Esophagus muscularis mucosa (tissue), 4 donors: ENCODE measurements at regions not wholly inside any gene's neighbourhood (a gene's known extent, or its start where the extent isn't known, plus 50 kb on each side); places are given as distances from the start of the nearest gene placed in this dataset.

Experiments used
- DNase-seq: peaks from one replicate; pipeline ENCODE4 v3.0.0-alpha.2; 2017; ENCODE audit errors: extremely low spot score
- H3K27ac ChIP-seq, 4 donors: fragments of 200-600 bp; sonication (generic); replicated peaks in 1 of 4; 1 replicate in 3 of 4; 2 replicates in 1 of 4; pipeline ENCODE4 v1.5.1; 2016 to 2019; ENCODE audit warnings: mild to moderate bottlenecking in 1 of 4
- H3K27me3 ChIP-seq, 4 donors: fragments of 200-600 bp; sonication (generic); one replicate each; pipeline versions ENCODE4 v1.5.1 to v1.6.0; 2016 to 2019
- H3K36me3 ChIP-seq, 4 donors: fragments of 200-600 bp; sonication (generic); one replicate each; pipeline ENCODE4 v1.5.1; 2016 to 2019
- H3K4me1 ChIP-seq, 4 donors: fragments of 200-600 bp; sonication (generic); one replicate each; pipeline ENCODE4 v1.5.1; 2016 to 2019
- H3K4me3 ChIP-seq, 4 donors: fragments of 200-600 bp; sonication (generic); 1 replicate in 2 of 4; 2 replicates in 2 of 4; pipeline ENCODE4 v1.5.1; 2016 to 2019; ENCODE audit warnings: mild to moderate bottlenecking in 4 of 4, moderate library complexity in 1 of 4
- H3K9me3 ChIP-seq, 4 donors: fragments of 200-600 bp; sonication (generic); 1 replicate in 3 of 4; 2 replicates in 1 of 4; pipeline ENCODE4 v1.5.1; 2016 to 2019
- EP300 ChIP-seq: sonication (generic); formaldehyde crosslinking; IDR thresholded peaks from one replicate; pipeline ENCODE4 v1.6.1; 2017; ENCODE audit warnings: antibody characterized with exemption
- POLR2A ChIP-seq: fragments of 450-650 bp; IDR thresholded peaks from one replicate; pipeline ENCODE4 v1.6.1; 2017; ENCODE audit warnings: antibody characterized with exemption, moderate library complexity, mild to moderate bottlenecking, low read depth
- POLR2AphosphoS5 ChIP-seq, 2 donors: sonication (generic); formaldehyde crosslinking; IDR thresholded peaks; one replicate each; pipeline ENCODE4 v1.6.1; 2017; ENCODE audit warnings: antibody characterized with exemption in 2 of 2
- WGBS: methylation state at CpG from one replicate; pipeline ENCODE4 v1.1.5; 2018; 5-methylcytosine and 5-hydroxymethylcytosine counted together
- intact Hi-C: fragments of 100-400 bp; cut with DNase I; formaldehyde crosslinking; loops from one replicate; pipeline ENCODE4 v1.15.1; 2023
- TF ChIP-seq, protein P1 (sequence below), 3 experiments: fragments of 200-600 bp in 2 of 3; fragments of 450-650 bp in 1 of 3; sonication (generic) in 2 of 3; IDR thresholded peaks; one replicate each; pipeline ENCODE4 v1.5.1; 2017 to 2019; ENCODE audit warnings: antibody characterized with exemption in 3 of 3, mild to moderate bottlenecking in 2 of 3, moderate library complexity in 1 of 3

DNA sequence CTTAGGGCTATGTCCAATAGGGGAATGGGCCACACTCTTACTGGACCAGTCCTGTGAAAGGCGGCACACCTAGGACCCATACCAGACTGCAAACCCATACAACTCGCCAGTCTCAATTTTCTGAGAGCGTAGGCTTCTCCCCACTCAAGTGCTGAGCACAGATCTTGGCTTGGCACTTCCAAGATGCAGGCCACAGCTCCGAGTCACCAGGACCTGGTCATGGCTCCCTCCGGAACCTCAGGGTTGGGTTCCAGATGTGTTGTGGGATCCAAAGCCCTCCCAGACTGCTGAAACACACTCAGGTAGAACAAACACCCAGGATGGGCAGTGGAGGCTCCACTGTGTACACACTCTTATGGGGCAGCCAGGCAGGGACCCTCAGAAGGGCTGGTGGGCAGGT, 103.3 kb downstream of the TMEM144 start:
- no peaks in the 10 kb centered on the region for H3K4me1 ChIP-seq
- TF ChIP-seq, protein P1, sequence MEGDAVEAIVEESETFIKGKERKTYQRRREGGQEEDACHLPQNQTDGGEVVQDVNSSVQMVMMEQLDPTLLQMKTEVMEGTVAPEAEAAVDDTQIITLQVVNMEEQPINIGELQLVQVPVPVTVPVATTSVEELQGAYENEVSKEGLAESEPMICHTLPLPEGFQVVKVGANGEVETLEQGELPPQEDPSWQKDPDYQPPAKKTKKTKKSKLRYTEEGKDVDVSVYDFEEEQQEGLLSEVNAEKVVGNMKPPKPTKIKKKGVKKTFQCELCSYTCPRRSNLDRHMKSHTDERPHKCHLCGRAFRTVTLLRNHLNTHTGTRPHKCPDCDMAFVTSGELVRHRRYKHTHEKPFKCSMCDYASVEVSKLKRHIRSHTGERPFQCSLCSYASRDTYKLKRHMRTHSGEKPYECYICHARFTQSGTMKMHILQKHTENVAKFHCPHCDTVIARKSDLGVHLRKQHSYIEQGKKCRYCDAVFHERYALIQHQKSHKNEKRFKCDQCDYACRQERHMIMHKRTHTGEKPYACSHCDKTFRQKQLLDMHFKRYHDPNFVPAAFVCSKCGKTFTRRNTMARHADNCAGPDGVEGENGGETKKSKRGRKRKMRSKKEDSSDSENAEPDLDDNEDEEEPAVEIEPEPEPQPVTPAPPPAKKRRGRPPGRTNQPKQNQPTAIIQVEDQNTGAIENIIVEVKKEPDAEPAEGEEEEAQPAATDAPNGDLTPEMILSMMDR (IDR thresholded peaks at IDR 0.05) = no peak
- no peak for TF ChIP-seq POLR2A
- no peak for TF ChIP-seq EP300
- no peak for TF ChIP-seq POLR2AphosphoS5 (IDR thresholded peaks at IDR 0.05)
- H3K27me3 ChIP-seq = no peaks in the 10 kb centered on the region
- peaks cover 0 to 8% (median 2%) of the 10 kb centered on the region in 4 donors for H3K9me3 ChIP-seq
- no peaks in the 10 kb centered on the region for H3K36me3 ChIP-seq
- DNase-seq = no peak
- no peak overlapping the region for H3K4me3 ChIP-seq
- intact Hi-C loops = no loop called here
- H3K27ac ChIP-seq = no peak overlapping the region
- 80% methylated on average over 2 of the region's 5 CpGs for WGBS

DNA sequence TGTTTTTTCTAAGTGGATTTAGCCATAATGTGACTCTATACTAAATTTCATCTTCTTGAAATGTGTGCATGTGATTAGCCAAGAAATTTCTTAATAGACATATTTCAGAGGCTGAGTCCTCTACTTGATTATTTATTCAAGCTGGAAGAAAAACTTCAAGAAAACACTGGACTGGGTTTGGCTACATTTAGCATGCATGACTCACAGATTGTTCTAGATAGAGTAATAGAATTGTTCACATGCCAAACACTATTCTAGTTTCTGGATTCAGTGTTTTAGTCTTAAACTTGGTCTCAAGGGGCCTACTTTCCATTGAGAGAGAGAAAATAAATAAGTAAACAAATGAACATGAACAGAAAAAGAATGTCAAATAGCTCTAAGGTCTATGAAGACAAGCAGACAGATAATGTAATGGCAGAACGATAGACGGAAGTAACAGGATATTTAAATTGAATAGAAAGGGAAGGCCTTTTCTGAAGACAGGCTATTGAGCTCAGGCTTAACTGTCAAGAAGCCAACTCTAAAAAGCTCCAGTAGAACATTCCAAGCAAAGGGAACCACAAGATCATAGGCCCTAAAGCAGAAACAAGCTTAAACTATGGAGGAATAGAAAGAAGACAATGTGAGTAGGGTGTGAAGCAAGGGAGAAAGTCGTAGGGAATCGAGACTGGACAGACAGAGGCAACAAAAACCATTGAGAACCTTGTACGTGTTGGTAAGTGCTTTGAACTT, 104.6 kb downstream of the TMEM144 start:
- DNase-seq = no peak
- H3K27me3 ChIP-seq = no peaks in the 10 kb centered on the region
- intact Hi-C loops = no loop called here
- no peaks in the 10 kb centered on the region for H3K9me3 ChIP-seq
- no peak for TF ChIP-seq EP300
- H3K4me3 ChIP-seq = no peak overlapping the region
- H3K27ac ChIP-seq = peak overlapping the region; percentile 7 to 46 (median 18)
- no peaks in the 10 kb centered on the region for H3K36me3 ChIP-seq
- WGBS = 80% methylated on average over 5 of the region's 5 CpGs
- no peaks in the 10 kb centered on the region for H3K4me1 ChIP-seq

DNA sequence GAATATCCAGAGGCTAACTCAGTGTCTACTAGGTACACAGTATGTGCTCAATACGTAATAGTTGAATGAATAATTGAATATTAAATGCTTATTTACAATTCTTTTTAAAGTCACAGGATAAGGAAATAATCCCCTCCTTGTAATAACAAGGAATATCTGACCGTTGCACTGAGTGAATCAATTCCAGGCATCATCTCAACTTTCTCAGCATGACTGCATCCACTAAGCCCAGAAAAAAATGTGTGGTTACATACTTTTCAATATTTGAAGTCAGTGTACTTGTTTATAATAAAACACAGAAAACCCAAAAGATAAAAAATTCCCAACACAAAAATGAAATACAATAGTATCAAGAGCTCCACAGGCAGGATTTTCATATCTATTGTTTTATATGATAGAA, 105.4 kb downstream of the TMEM144 start:
- Histone ChIP-seq H3K27ac (peak overlapping the region in 2 of 4 donors; percentile 7 to 15), H3K4me1 (no peaks in the 10 kb centered on the region), H3K36me3 (no peaks in the 10 kb centered on the region), H3K9me3 (no peaks in the 10 kb centered on the region), H3K27me3 (no peaks in the 10 kb centered on the region), H3K4me3 (no peak overlapping the region)
- TF ChIP-seq POLR2A (no peak), EP300 (no peak), POLR2AphosphoS5 (IDR thresholded peaks at IDR 0.05) (no peak)
- TF ChIP-seq, protein P1 (IDR thresholded peaks at IDR 0.05) = no peak
- 60% methylated on average over 2 of the region's 2 CpGs for WGBS
- no peak for DNase-seq
- intact Hi-C loops = no loop called here

DNA sequence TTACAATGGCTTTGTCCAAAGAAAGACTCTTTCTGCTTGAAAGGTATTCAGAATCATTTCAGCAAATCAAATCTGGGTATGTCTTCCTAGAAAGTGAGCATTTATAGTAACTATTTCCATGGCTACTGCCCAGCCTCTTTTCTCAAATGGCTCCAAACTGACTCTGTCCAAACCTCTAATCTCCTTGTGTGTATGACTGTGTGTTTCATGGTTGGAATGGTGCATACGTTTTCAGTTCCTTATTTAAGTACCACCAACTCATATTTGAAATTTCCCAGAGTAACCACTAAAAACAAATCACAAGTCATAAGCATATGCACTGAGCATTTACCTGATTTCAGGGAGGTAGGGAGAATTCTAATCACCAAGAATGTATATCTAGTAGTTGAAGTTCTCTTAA, 106.0 kb downstream of the TMEM144 start:
- intact Hi-C loops = no loop called here
- no peak for TF ChIP-seq POLR2A
- no peak for TF ChIP-seq POLR2AphosphoS5 (IDR thresholded peaks at IDR 0.05)
- TF ChIP-seq EP300 = no peak
- TF ChIP-seq, protein P1 (IDR thresholded peaks at IDR 0.05) = no peak
- DNase-seq = no peak

DNA sequence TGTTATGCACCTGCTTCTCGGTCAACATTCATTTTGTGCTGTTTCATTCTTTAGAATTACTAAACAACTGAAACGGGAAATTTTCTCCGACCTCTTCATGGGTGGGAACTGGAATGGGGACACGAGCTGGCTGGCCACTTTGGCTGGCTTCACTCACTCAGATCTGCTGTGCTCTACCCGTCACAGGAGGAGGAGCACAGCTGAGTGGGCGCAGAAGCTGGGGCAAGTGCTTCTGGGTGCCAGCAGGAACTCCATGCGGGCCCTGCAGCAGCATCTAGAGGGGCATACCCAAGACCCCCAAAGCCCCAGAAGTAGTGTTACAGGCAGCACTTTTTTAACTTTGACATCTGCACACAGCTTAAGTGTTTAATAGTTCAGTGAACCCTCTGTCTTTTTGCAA, 109.6 kb downstream of the TMEM144 start:
- H3K9me3 ChIP-seq = no peaks in the 10 kb centered on the region
- WGBS = 92% methylated on average over 7 of the region's 7 CpGs
- no peak for DNase-seq
- H3K36me3 ChIP-seq = no peaks in the 10 kb centered on the region
- H3K4me3 ChIP-seq = no peak overlapping the region
- H3K27me3 ChIP-seq = no peaks in the 10 kb centered on the region
- no peak overlapping the region for H3K27ac ChIP-seq
- TF ChIP-seq, protein P1 (IDR thresholded peaks at IDR 0.05) = no peak
- TF ChIP-seq POLR2AphosphoS5 (IDR thresholded peaks at IDR 0.05) (no peak), EP300 (no peak), POLR2A (no peak)
- no peaks in the 10 kb centered on the region for H3K4me1 ChIP-seq
- intact Hi-C loops = no loop called here

More for the DNA sequence above, 106.0 kb downstream of the TMEM144 start:
- no peak overlapping the region for H3K27ac ChIP-seq
- no peaks in the 10 kb centered on the region for H3K27me3 ChIP-seq
- 79% methylated on average over 1 of the region's 1 CpG for WGBS
- no peaks in the 10 kb centered on the region for H3K36me3 ChIP-seq
- H3K9me3 ChIP-seq = no peaks in the 10 kb centered on the region
- H3K4me1 ChIP-seq = no peaks in the 10 kb centered on the region
- no peak overlapping the region for H3K4me3 ChIP-seq
